SU-DHL-6 (cell line): ENCODE measurements at regions not wholly inside any gene's neighbourhood (a gene's known extent, or its start where the extent isn't known, plus 50 kb on each side); places are given as distances from the start of the nearest gene placed in this dataset.

Source experiments
- CTCF ChIP-seq: fragments of 200-600 bp; sonication (generic); IDR thresholded peaks from one replicate; pipeline ENCODE4 v1.5.1; 2017; ENCODE audit warnings: antibody characterized with exemption, mild to moderate bottlenecking, low read length, moderate library complexity; ENCODE audit not compliant: insufficient read depth, poor library complexity, severe bottlenecking
- EZH2phosphoT487 ChIP-seq: fragments of 200-600 bp; sonication (generic), shearing (Covaris generic); conservative IDR thresholded peaks from 2 replicates; pipeline ENCODE4 v1.6.1; 2018; ENCODE audit warnings: mild to moderate bottlenecking, antibody characterized with exemption, low read length, moderate library complexity, mixed read lengths

- TF ChIP-seq CTCF (no peak), EZH2phosphoT487 (no peak)
These were observed 133.7 kb downstream of the FOXB1 start for GRCh38 chr15:60137711-60138396.
